ENCODE measurements at regions not wholly inside any gene's neighbourhood (a gene's known extent, or its start where the extent isn't known, plus 50 kb on each side); places are given as distances from the start of the nearest gene placed in this dataset.

DNA sequence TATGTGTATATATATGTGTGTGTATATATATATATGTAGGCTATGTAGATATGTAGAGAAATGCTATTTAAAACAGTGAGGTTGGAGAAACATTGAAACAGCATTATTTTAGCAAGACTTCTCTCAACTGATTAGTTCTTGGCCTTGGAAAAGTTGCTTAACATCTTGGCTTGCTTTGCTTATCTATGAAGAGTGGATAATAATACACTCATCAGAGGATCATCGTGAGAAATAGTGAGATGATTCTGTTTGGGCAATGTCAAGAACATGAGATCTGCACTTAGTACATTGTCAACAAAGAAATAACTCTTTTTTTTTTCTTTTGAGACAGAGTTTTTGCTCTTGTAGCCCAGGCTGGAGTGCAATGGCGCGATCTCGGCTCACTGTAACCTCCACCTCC lies 128.3 kb downstream of the KLF5 start:
- WGBS, result 84% methylated on average over 4 of the region's 4 CpGs
- H3K27me3 ChIP-seq, result no peaks in the 10 kb centered on the region
- intact Hi-C loops (cut with DNase I), result no loop called here
- no peak for DNase-seq (ENCODE audit: extremely low spot score)
- no peak overlapping the region for H3K4me3 ChIP-seq
- H3K9me3 ChIP-seq, result no peaks in the 10 kb centered on the region
- H3K4me1 ChIP-seq, result no peaks in the 10 kb centered on the region
- no peaks in the 10 kb centered on the region for H3K36me3 ChIP-seq
- TF ChIP-seq, protein P1, sequence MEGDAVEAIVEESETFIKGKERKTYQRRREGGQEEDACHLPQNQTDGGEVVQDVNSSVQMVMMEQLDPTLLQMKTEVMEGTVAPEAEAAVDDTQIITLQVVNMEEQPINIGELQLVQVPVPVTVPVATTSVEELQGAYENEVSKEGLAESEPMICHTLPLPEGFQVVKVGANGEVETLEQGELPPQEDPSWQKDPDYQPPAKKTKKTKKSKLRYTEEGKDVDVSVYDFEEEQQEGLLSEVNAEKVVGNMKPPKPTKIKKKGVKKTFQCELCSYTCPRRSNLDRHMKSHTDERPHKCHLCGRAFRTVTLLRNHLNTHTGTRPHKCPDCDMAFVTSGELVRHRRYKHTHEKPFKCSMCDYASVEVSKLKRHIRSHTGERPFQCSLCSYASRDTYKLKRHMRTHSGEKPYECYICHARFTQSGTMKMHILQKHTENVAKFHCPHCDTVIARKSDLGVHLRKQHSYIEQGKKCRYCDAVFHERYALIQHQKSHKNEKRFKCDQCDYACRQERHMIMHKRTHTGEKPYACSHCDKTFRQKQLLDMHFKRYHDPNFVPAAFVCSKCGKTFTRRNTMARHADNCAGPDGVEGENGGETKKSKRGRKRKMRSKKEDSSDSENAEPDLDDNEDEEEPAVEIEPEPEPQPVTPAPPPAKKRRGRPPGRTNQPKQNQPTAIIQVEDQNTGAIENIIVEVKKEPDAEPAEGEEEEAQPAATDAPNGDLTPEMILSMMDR (IDR thresholded peaks at IDR 0.05), result no peak
- TF ChIP-seq EP300 (IDR thresholded peaks at IDR 0.05), result no peak
- TF ChIP-seq POLR2A (IDR thresholded peaks at IDR 0.05; ENCODE audit: low read depth), result no peak
- no peak for TF ChIP-seq POLR2AphosphoS5 (IDR thresholded peaks at IDR 0.05)
- no peak overlapping the region for H3K27ac ChIP-seq (replicated peaks in 1 of 4)

DNA sequence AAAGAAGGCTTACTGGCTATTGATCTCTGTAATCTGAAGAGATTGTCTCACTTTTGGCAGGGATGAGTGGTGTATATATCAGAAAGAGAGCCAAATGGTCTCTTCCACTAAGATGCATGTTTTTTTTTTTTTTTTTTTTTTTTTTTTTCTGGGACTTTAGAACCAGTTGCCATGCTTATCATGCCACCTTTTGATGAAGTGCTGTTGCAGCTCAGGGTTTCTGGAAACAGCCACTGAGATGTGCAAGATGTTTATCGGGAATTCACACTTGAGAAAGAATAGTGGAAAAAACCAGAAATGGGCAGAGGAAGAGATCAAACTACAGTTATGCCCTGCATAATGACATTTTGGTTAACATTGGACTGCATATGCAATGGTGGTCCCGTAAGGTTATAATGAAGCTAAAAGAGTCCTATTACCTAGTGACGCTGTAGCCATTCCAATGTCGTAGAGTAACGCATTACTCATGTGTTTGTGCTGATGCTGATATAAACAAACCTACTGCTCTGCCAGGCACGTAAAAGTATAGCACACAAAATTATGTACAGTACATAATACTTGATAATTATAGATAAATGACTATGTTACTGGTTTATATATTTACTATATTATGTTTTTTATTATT lies 121.0 kb downstream of the KLF5 start:
- intact Hi-C loops (cut with DNase I), result no loop called here
- 88% methylated on average over 6 of the region's 6 CpGs for WGBS
- no peak for DNase-seq (ENCODE audit: extremely low spot score)
- H3K9me3 ChIP-seq, result no peaks in the 10 kb centered on the region
- H3K4me3 ChIP-seq, result no peak overlapping the region
- H3K4me1 ChIP-seq, result no peaks in the 10 kb centered on the region
- no peaks in the 10 kb centered on the region for H3K27me3 ChIP-seq
- TF ChIP-seq POLR2AphosphoS5 (IDR thresholded peaks at IDR 0.05) (no peak), POLR2A (IDR thresholded peaks at IDR 0.05; ENCODE audit: low read depth) (no peak), EP300 (IDR thresholded peaks at IDR 0.05) (no peak)
- TF ChIP-seq, protein P1 (IDR thresholded peaks at IDR 0.05), result no peak
- no peak overlapping the region for H3K27ac ChIP-seq (replicated peaks in 1 of 4)
- no peaks in the 10 kb centered on the region for H3K36me3 ChIP-seq

DNA sequence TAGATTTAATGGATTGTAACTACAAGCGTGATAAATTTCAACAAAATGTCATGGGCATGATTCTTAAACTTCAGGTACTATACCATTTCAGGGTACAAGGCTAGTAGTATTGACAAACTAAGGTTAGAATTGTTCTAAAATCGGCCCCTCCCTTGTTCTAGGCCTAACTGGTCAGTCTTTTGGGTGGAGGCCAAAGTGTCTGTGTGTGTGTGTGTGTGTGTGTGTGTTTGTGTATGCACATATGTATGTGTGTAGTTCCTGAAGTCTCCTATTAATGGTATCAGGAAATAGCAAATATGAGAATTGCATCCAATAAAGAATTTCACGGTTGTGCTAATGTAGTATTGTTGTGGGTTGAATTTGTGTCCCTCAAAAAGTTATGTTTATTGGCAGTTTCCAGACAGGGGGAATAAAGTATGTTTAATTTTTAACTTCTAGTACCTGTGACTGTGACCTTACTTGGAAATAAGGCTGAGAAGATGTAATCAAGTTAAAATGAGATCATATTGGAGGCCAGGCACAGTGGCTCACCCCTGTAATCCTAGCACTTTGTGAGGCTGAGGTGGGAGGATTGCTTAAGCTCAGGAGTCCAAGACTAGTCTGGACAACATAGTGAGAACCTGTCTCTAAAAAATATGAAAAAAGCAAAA lies 119.2 kb downstream of the KLF5 start:
- 94% methylated on average over 3 of the region's 3 CpGs for WGBS

DNA sequence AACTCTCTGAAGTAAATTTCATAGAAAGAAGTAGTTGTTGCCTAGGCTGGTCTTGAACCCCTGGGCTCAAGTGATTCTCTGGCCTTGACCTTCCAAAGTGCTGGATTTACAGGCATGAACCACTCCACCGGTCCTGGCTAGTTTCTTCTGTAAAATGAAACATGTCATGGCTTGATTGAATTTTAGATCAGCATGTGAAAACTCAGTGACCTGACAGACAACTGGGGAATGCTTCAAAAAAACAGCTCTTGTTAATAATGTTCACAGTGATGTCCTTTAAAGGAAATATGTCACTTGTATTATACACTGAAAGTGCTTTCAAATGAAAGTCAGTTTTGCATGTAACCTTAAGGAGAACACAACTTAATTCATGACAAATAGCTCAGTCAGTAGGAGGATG lies 118.2 kb downstream of the KLF5 start:
- intact Hi-C loops (cut with DNase I), result no loop called here
- no peak overlapping the region for H3K4me3 ChIP-seq
- H3K27ac ChIP-seq (replicated peaks in 1 of 4), result no peak overlapping the region
- no peaks in the 10 kb centered on the region for H3K9me3 ChIP-seq
- DNase-seq (ENCODE audit: extremely low spot score), result no peak
- H3K4me1 ChIP-seq, result no peaks in the 10 kb centered on the region
- H3K36me3 ChIP-seq, result no peaks in the 10 kb centered on the region
- WGBS, result 38% methylated on average over 1 of the region's 1 CpG
- H3K27me3 ChIP-seq, result no peaks in the 10 kb centered on the region
- TF ChIP-seq, protein P1 (IDR thresholded peaks at IDR 0.05), result no peak
- no peak for TF ChIP-seq EP300 (IDR thresholded peaks at IDR 0.05)
- no peak for TF ChIP-seq POLR2AphosphoS5 (IDR thresholded peaks at IDR 0.05)
- no peak for TF ChIP-seq POLR2A (IDR thresholded peaks at IDR 0.05; ENCODE audit: low read depth)

More for the DNA sequence above, 119.2 kb downstream of the KLF5 start:
- Histone ChIP-seq H3K36me3 (no peaks in the 10 kb centered on the region), H3K4me3 (no peak overlapping the region), H3K4me1 (no peaks in the 10 kb centered on the region), H3K9me3 (no peaks in the 10 kb centered on the region), H3K27me3 (no peaks in the 10 kb centered on the region), H3K27ac (replicated peaks in 1 of 4) (no peak overlapping the region)
- intact Hi-C loops (cut with DNase I), result no loop called here
- TF ChIP-seq POLR2AphosphoS5 (IDR thresholded peaks at IDR 0.05) (no peak), EP300 (IDR thresholded peaks at IDR 0.05) (no peak), POLR2A (IDR thresholded peaks at IDR 0.05; ENCODE audit: low read depth) (no peak)
- TF ChIP-seq, protein P1 (IDR thresholded peaks at IDR 0.05), result no peak
- no peak for DNase-seq (ENCODE audit: extremely low spot score)

Measured in esophagus muscularis mucosa (tissue), 4 donors.